ENCODE measurements at regions not wholly inside any gene's neighbourhood (a gene's known extent, or its start where the extent isn't known, plus 50 kb on each side); places are given as distances from the start of the nearest gene placed in this dataset.

DNA sequence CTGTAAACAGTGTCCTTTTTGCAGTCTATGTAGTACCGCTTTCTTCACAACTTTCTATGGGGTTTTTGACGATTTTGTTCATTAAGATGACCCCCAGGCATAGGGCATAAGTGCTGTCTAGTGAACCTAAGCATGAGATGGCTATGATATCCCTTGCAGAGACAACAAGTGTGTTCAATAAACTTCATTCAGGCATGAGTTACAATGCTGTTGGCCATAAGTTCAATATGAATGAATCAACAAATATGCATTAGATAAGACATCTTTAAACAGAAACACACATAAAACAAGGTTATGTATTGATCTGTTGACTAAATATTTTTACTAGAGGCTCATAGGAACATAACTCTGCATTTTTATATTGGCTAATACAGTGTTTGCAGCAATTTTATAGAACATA is 1322.0 kb downstream of the ARAP2 start:
- TF ChIP-seq, protein P1, sequence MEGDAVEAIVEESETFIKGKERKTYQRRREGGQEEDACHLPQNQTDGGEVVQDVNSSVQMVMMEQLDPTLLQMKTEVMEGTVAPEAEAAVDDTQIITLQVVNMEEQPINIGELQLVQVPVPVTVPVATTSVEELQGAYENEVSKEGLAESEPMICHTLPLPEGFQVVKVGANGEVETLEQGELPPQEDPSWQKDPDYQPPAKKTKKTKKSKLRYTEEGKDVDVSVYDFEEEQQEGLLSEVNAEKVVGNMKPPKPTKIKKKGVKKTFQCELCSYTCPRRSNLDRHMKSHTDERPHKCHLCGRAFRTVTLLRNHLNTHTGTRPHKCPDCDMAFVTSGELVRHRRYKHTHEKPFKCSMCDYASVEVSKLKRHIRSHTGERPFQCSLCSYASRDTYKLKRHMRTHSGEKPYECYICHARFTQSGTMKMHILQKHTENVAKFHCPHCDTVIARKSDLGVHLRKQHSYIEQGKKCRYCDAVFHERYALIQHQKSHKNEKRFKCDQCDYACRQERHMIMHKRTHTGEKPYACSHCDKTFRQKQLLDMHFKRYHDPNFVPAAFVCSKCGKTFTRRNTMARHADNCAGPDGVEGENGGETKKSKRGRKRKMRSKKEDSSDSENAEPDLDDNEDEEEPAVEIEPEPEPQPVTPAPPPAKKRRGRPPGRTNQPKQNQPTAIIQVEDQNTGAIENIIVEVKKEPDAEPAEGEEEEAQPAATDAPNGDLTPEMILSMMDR (IDR thresholded peaks at IDR 0.05; ENCODE audit: poor library complexity) = no peak
- TF ChIP-seq EZH2 (IDR thresholded peaks at IDR 0.05; ENCODE audit: borderline replicate concordance) = no peak
